Germinal center (tissue), 1 donor: ENCODE measurements at regions not wholly inside any gene's neighbourhood (a gene's known extent, or its start where the extent isn't known, plus 50 kb on each side); places are given as distances from the start of the nearest gene placed in this dataset.
"Not testable (repeated sequence)": the region's sequence is repeated elsewhere in the genome, so short reads cannot be mapped to it uniquely, and the experiment has no call there.

Source experiments
- DNase-seq: peaks from one replicate; pipeline ENCODE4 v3.0.0; 2012; ENCODE audit warnings: mixed read lengths, low spot score

- no peak for DNase-seq
Observed at GRCh38 chr11:15843309-15843872, 513.0 kb downstream of the SOX6 start.

DNA sequence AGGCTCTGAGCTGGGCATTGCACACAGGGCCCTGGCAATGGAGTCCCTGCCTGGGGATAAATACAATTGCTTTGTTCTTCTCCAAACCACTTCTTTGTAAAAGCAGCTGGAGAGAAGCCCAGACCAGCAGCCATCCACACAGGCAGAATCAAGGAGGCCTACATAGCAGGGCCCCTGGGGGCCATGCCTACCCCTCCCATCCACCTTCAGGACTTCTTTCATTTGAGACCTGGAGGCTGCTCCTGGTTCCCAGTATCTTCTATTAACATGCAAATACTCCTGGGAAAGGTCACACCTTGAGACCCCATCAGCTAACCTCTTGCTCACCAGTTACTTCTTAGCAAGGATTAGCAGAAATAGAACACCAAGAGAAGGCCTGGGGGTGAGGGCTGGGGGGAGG is 511.1 kb downstream of the SOX6 start:
- DNase-seq = no peak

GRCh38 chr11:15848631-15849168 is 507.6 kb downstream of the SOX6 start:
- DNase-seq = no peak

- DNase-seq = no peak
Observed at GRCh38 chr11:15849257-15849656, 507.1 kb downstream of the SOX6 start.

DNA sequence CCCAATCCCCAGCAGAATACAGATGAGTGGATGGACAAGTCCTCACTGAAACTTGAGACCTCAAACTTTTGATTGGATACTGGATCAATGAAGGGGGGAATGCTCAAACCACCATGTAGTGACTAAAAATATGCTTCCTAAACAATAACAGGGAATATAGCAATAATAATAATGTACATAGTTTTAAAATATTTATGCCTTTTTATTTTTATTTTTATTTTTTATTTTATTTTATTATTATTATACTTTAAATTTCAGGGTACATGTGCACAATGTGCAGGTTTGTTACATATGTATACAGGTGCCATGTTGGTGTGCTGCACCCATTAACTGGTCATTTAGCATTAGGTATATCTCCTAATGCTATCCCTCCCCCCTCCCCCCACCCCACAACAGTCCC is 506.0 kb downstream of the SOX6 start:
- not testable (repeated sequence) for DNase-seq

- DNase-seq = no peak
Observed at GRCh38 chr11:15851051-15851498, 505.3 kb downstream of the SOX6 start.

GRCh38 chr11:15852179-15852578 is 504.2 kb downstream of the SOX6 start:
- no peak for DNase-seq

DNA sequence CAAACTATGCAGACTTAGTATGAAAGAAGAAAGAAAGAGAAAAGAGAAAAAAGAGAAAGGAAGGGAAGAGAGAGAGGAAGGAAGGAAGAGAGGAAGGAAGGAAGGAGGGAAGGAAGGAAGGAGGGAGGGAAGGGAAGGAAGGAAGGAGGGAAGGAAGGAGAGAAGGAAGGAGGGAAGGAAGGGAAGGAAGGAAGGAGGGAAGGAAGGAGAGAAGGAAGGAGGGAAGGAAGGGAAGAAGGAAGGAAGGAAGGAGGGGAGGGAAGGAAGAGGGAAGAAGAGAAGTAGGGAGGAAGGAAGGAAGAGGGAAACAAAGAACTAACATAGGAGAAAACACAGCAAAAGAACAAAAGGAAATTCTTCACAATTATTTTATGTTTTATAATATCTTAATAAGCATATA is 502.1 kb downstream of the SOX6 start:
- DNase-seq = no peak

GRCh38 chr11:15858881-15859280 is 497.5 kb downstream of the SOX6 start:
- no peak for DNase-seq

GRCh38 chr11:15859411-15859810 is 496.9 kb downstream of the SOX6 start:
- no peak for DNase-seq

GRCh38 chr11:15861256-15861655 is 495.1 kb downstream of the SOX6 start:
- DNase-seq = no peak

DNA sequence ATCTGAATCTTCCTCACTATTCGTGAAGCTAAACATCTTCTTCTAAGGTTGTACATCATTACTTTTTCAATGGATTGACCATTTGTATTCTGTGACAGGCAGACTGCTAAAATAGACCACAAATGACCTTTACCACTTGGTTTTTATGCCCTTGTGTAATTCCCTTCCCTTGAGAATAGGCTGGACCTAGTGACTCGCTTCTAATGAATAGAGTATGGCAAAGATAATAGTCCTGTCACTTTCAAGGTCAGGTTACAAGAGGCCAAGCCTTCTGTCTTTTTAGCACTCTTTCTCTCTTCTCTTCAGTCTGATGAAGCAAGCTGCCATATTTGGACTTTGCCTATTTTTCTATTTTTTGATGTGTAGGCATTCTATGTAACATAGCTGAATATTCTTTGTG is 492.9 kb downstream of the SOX6 start:
- DNase-seq = no peak

DNA sequence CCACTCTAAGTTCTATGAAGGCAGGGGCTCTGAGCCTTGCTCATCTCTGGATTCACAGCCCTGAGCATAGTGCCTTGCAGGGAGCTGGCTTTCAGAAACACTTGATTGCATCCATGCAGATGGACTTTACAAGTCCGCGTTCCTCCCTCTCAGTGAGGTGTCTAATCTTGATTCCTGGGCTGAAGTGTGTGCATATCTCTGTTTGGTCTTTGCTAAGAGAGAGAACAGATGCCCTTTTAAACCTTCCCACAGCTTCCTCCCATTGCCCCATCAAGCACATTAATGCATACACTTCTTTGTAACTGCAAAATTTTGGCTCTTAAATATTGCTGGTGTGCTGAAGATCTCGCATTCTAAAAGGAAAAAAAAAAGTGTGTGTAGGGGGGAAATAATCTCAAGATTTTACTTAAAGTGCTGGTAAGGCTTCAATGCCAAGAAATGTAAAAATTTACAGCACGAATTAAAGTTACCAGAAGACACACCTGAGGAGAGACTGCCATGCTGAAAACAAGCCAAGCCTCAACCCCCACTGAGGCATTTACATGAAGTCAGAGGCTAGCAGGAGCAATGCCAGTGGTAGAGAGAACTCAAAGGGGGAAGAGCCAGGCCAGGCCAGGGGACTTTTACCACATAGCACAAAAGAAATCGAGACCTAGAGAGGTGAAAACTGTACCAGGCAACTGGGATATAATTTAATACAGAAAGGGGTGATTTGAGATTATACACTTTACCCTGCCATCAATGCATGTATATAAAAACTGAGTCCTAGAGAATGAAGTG is 492.1 kb downstream of the SOX6 start:
- no peak for DNase-seq

DNA sequence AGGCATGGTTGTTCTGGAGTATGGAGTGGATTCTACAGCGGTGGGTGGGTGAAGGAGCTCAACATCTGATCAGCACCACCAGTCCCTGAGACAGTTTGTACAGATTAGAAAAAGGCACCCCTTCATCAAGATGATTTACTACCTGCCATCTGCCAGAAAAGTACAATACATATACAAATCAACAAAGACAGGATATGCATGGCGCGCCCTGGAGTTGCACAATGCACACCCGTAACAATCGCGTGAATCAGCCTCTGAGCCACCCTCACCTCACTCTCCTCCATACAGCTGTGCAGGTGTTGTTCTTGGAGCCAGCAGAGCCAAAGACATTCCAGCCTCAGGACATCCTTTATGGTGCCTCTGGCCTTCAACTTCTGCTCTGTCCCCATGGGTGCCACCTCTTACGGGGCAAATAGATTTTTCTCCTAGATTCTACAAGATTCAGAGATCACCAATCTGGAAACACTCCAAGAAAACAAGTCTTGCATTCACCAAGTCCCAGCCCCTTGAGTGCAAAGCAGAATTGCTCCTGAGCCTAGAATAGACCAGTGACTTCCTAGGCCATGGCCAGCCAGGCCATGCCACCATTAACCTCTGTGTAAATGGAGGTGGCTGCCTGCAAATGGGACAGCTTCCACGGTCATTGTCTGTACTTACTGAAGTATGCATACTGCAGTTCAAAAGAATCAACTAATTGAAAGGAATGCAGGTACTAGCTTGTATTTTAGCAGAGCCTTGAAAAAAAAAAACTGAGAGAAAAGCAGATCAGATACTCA is 490.9 kb downstream of the SOX6 start:
- DNase-seq = no peak

DNA sequence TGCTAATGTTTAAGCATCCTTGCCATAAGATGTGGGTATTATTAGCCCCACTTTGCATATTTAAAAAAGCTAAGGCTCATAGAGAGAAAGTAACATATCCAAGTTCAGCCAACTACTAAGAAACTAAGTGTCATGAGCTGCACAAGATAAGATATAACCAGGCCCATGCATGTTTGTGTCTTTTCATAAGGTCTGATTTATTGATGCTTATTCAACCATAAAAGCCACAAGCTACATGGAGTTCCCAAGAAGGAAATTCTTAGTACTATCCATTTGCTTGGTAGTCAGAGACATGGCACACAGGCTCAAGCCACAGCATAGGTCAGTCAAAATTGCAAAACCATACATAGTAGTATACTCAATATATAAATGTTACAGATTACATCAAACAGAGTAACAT is 488.5 kb downstream of the SOX6 start:
- DNase-seq = no peak

GRCh38 chr11:15870911-15871310 is 485.4 kb downstream of the SOX6 start:
- no peak for DNase-seq

DNA sequence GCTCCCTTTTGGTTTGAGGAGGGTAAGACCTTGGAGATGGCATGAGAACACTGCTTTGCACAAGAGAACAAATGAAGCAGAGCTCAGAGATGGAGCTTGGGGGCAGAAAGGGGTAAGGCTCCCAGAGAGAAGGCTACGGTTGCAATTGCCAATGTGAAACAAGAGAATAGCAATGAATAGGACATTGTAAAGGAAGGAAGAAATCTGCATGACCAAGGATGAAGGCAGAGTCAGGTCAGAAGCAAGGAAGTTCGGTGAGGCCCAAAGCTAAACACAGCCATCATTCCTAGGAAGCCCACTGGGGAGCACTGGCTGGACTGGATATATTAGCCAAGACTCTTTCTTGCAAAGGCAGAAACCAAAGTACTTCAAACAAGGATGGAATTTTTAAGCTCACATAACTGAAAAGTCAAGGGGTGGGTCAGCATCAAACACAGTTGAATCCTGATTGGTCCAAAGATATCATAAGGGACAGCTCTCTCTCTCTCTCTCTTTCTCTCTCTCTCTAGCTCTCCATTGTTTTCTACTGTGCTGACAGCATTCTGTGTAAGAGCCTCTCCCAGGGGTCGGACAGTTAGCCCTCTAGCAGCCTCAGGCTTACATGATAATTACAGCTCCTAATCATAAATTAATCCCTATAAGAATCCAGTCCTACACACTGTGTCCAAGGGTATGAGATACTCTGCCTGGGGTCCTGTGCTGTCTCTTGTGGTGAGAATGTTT is 484.3 kb downstream of the SOX6 start:
- no peak for DNase-seq

DNA sequence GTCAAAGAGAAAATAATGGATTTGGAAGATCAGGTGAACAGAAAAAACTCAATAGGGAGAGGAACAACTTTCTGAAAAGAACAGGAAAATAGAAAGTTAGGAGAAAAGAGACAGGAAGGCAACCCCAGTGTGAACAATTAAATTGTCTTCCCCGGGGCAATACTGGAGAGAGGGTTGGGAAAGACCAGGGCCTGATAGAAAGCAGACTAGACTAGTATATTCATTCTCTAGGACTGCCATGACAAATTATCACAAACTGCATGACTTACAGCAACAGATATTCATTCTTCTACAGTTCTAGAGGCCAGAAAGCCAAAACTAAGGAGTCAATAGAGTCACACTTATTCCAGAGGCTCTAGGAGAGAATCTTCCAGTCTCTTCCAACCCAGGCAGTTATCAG is 482.8 kb downstream of the SOX6 start:
- no peak for DNase-seq

DNA sequence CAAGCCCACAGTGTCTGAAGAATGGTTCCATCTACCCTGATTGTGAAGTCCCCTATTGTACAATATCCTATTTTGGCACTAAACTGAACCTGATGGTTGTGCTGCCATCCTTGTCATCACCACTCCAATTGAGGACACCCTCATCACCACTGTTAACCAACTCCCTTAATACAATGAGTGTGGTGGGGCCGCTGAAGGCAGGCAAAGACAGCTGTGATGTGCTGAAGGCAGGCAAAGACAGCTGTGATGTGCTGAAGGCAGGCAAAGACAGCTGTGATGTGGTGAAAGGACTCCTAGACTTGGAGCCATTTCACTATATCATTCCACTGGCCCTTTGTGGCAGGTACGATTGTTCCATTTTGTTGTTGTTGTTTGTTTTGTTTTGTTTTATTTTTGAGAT is 481.6 kb downstream of the SOX6 start:
- DNase-seq = no peak

DNA sequence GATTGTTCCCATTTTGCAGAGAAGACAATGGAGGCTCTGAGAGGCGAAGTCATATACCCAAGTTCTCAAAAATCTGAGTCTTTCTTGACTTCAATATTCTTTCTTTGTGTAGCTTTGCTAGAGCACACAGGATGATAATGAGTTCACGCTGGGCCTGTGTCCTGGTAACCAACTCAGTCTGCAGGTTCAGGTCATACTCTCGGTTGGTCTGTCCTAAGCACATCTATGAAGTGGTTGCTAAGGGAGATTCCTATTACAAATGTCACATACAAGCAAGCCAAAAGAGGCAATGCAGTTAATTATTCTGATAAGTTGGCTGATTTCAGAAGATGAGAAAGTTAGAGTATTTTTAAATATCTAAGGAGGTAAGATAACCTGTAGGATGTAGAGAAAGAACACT is 481.0 kb downstream of the SOX6 start:
- no peak for DNase-seq

DNA sequence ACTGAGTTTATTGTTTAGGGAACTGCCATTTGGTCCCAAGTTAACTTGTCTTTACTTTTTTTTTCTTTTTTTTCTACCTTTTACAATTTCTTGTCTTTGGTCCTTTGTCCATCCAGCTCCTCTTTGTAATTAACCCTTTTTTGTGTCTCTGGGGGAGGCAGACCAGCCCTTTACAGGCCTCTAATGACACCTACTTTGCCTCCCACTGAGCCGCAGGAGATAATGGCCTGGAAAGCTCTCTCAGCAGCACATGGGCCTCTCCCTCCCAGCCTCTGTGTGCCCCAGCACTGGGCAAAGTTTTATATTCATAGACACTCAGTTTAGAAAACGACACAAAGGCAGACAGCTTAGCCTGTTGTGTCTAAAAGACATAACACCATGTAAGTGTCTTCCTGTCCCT is 480.4 kb downstream of the SOX6 start:
- no peak for DNase-seq

DNA sequence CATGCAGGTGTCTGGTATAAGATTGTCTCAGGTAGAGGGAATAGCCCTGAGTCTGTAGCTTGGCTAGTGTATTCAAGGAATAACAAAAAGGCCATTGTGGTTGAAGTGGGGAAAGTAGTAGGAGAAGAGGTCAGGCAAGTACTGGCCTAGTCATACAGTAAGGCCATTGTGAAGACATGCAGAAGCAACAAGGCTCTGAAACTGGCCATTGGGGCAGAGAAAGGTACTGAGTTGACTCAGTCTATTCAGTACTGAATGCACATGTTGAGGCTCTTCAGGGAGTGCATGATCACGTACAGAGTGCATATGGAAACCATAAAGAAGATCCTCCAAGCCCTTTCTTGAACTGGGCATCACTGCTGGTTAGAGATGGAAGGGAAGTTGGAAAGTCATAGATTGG is 477.6 kb downstream of the SOX6 start:
- no peak for DNase-seq
